NCI-H1694 treated with DMSO at 0.1 percent for 48 hours (cell line): ENCODE measurements at regions not wholly inside any gene's neighbourhood (a gene's known extent, or its start where the extent isn't known, plus 50 kb on each side); places are given as distances from the start of the nearest gene placed in this dataset.

Experiments used
- DNase-seq: peaks from one replicate; lab custom pipeline; 2025; lab: John Stamatoyannopoulos, UW

DNA sequence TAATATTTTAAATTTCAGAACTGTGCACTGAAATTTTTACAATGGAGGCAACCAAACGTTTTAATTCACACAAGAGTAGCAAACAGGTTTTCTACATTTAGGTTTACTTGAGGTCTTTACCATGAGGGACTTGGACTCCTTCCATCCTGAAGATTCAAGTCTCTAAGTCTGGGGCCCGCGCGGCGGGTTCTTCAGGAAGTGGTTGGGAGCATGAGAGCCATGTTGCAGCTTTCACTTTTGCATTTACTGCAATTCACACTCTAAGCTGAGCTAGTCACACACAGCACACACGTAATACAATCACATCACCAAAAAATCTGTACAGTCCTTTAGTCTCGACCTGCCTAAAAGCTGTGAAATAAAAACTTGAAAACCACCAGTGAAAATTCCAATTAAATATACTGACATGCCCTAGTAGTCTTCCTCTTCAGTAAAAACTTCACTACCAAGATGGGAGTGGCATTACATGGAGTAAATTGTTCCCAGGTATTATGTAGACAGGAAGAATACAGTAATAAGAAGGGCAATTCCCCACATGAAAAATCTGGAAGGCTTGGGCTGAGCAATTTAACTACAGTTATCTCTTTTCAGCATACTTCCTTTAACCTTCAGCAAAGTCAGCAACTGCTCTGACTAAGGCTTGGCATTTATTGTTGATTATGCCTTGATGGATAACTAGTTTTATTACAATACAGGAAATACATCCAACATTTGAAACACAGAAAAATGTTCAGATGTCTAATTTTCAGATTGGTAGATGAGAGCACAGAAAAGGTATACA is 571.1 kb upstream of the DIPK2B start:
- no peak for DNase-seq

- no peak for DNase-seq
Measured at GRCh38 chrX:45771114-45771513, 570.4 kb upstream of the DIPK2B start.

DNA sequence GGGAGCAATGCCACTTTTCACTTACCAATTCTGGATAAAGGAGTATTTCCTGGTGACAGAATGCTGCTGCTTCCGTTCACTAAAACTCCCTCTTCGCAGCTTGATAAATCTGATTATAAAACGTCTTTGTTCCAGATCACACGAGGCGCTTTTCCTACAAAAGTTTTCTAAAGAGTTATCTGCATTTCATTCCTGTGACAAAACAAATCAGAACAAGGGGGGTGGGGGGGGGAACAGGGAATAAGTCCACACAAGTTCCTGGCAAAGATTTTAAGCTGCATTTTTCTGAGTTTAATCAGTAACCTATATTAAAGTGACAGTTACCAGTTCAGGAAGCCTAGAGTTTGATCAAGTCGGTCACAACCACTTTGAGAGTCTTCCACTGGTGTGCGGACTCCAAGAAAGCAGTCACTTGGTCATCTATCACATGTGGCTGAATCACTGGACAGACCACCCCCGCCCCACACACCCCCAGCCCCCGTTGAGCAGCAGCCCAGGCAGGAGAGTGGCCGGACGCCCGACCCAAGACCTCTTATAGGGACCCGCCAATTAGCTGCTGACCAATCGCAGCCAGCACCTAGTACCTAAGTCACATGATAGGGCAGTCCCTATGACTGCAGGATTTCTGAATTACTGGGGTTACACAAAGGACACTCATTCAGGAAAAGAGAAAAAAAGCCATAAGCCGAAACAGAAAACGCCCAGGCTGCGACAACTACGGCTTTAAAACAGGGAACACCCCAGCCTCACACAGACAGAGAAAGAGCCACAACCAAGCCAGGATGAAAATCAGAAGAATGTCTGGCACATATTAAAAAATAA is 569.3 kb upstream of the DIPK2B start:
- DNase-seq, result no peak

DNA sequence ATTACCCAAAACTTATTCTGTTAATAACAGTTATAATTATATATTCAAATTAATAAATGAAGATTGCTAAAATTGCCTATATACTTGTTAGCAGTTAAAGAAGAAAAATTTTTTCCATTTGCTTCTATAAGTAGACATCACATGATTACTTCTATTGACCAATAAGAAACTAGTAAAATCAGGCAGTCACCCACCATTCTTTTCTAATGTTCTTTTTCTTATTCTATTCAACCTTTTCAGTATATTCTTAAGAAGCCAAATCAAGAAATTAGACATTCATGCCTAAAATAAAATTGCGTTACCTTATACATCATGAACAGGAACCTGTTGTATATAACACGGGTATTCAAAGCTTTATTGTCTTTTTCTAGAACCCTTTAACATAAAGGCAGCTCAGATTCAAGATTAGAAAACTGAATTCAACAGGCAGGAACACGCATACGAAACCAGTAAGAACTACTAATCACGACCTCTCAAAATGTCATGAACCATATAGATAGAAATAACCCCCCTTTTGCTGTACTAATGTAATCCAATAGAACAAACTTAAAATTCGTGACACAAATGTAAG is 568.1 kb upstream of the DIPK2B start:
- DNase-seq, result no peak

DNA sequence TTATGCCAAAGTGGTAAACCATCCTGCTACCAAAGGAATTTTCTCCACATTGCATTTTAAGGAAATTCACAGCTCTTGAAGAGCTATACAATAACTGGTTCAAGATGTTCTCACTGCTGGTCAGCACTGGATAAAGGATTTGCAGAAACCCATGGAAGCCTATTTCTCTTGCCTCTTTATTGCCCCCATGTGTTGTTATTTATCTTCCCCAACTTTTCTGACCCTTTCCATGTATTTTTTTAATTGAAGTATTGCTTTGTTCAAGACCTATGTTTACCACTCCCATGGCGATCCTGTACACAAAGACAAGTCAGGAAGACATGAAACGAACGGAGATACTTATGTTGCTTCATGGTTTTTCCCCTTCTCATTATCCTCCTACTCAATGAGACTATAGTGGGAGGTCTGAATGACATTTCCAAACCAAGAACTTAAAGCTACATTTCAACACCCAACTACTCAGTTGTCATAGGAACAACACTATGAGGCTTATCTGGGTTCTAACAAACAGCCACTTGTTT is 566.4 kb upstream of the DIPK2B start:
- DNase-seq, result no peak

GRCh38 chrX:45765767-45766166 is 565.1 kb upstream of the DIPK2B start:
- no peak for DNase-seq

- DNase-seq, result no peak
Measured at GRCh38 chrX:45765281-45765680, 564.6 kb upstream of the DIPK2B start.

DNA sequence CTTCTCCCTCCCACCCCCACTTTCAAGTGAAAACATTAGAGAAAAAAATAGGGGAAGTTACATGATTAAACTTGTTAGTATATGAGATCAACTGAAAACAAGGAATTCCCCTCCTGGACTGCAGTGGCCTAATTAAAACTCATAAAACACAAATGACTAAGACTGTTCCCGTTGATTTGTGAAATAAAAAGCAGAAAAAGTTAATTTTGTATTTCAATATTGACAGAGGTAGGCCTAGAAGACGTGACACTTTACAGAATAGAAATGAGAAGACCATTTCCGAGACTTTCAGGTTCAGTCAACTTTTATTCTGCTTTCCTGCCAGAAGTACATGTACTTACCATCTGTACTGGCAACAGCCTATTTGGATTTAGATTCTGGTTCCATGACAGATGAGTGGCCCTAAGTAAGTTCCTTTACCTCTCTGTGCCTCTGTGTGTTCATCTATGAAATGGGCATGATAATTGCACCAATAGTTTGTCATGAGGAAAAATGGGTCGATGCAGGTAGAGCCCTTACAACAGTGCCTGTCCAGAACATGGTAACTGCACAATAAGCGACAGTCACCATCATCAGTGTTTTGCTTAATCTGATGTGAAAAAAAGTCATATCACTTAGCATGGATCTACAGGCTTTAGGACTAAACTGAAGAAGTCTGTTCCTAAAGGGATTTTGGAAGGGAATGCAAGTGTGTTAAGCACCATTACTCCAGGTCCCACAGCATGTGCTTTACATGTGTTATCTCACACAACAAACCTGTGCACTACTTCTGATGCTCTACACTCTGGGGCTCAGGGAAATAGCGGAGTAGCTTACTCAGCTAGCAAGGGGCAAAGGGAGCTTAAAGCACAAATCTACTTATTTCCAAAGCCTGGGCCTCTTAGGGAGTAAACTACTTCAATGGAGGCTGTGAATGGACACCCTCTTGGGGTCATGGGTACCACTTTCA is 562.3 kb upstream of the DIPK2B start:
- DNase-seq, result no peak

GRCh38 chrX:45761920-45762319 is 561.2 kb upstream of the DIPK2B start:
- no peak for DNase-seq

DNA sequence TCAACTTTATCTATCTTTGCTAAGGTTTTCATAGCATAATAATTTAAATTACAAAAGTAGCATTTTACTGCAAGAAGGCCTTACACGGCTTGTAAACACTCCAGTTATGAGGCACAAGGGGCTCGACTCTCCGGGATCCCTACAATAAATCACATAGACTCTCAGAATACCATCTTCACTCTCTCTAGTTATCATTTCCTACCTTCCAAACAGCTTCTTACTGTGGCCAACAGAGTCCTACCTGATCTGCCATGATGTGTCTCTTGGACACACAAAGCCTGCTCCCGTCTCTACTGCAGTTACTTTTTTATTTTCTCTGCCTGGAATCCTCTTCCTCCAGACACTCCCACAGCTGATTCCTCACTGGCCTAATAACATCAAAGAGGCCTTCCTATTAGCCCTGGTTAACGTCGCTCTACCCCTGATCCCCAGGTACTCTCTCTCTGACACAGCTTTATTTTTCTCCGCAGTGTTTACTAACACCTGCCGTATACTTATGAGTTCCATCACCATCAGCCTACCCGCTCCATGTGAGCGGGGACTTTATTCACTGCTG is 559.6 kb upstream of the DIPK2B start:
- DNase-seq, result no peak

- no peak for DNase-seq
Measured at GRCh38 chrX:45758738-45759397, 558.2 kb upstream of the DIPK2B start.

DNA sequence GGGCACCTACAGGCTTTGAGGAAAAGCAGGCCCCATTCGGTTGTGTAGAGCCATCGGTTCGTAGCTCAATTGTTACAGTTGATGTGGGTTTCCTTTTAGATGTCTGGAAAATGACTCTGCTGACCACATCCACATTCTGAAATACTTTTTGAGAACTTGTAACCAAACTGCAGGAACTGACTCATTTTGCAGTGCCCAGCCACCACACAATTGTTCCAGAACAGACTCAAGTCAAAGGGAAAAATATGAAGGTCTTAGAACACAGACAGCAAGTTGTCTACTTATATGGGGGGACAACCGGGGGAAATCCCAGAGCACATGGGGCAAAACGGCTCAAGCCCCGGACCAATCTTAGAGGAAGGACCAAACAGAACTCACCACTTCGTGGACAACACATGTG is 557.6 kb upstream of the DIPK2B start:
- DNase-seq, result no peak

DNA sequence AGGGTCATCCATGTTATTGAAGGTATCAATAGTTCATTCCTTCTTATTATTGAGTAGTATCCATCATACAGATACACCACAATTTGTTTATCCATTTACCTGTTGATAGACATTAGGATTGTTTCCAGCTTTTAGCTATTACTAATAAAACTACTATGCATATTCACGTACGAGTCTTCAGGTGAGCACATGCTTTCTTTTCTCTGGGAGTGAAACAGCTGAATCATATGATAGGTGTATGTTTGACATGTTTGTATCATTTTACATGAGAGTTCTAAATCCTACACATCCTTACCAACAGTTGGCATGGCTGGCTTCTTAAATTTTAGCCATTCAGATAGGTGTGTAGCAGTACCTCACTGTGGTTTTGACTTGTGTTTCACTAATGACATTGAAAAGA is 556.6 kb upstream of the DIPK2B start:
- no peak for DNase-seq

DNA sequence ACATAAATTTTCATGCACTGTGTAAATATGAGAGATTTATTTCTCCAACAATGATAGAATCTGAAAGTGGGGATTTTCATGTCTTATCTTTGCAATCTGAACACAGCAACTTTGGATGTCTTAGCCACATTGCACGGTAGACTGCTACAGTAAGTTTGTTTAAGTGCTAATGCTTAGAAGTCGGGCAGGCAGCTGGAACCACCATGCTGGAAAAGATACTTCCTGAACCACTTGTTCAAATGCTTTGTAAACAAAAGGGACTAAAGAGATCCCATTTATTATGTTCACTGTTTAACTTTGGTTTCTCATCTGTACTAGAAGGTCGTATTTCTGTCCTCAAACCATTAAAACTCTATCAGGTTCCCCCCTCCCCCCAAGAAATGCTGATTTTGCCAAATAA is 555.9 kb upstream of the DIPK2B start:
- DNase-seq, result no peak

- DNase-seq, result no peak
Measured at GRCh38 chrX:45755703-45756102, 555.0 kb upstream of the DIPK2B start.

DNA sequence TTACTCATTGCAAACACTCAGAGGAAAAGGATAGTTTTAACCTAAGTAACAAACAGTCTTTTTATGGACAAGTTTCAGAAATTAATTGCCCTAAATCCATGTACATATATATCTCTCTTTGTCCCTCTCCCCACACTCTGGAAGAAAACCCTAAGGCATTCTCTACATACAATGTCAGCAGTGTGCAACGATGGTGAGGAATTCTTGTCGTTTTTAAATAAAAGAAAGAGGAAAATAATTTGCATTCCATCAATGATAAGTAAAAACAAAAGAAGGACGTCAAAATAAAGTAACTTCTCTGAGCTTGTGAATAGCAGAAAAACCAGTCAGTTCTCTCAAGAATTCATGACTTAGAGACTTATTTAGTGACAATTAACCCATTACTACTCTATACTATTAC is 550.5 kb upstream of the DIPK2B start:
- no peak for DNase-seq

DNA sequence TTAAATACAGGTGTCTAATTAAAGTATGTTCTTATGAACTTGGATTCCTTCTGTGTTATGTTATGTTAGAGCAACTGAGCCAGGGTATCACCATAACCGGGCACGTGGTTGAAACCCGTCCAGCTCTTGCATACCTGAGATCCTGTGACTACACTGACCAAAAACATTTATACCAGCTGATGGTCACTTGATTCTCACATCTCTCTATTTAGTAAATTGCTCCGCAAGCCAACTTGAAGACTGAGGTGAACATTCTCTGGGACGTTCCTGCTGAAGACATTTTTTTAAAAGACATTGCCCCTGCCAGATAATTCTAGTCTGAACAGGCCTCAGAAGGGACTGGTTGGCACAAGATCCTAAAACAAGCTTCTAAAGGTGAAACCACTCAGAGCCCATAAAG is 550.0 kb upstream of the DIPK2B start:
- DNase-seq, result no peak

DNA sequence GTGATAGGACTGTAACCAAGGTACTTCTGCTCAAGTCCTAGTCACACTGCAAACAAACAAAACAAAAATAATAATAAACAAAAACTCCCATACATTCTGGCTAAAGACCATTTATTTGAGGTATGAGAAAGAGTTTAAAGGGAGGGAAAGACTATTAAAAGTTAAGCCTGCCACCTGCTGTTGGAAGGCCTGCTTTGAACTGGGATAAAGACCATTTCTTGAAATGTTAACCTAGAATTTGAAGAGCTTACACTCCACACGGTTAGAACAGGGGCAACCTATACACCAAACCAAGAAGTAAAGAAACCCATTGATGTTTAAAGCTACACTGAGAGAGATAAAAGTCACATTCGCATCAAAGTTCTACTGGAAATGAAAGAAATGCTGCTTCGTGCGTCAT is 548.7 kb upstream of the DIPK2B start:
- no peak for DNase-seq

DNA sequence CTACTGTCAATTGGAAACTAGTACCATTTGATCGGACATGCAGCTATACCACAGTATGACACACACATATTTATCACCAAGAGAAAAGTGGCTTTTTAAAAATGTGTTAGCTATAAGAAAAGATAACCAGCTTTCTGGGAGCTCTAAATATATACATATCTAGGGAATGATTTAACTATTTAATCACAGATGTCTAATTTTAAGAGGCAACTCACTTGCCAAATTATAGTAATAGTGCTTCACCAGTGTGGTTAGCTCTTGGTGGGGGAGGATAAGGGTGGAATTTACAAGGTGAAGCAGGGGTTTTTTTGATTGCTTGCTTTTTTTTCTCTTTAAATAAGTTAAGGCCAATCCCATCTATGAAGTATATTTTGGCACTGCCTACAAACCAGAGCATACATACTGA is 547.7 kb upstream of the DIPK2B start:
- no peak for DNase-seq

DNA sequence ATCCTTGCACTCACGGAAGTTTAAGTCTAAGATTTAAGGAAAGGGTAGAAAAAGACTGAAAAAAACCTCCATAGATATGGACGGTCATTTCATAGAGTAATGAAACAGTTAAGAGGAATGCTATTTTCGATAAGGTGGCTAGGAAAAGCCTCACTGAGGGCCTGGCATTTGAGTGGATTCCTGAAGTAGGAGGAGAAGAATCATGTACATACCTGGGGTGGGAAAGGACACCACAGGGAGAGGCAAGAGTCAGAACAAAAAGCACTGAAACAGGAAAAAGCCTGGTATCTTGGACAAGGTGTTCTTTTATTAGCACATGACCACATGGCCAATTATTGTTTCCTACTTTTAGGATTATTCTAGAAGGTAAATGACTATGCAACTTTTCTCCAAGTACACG is 547.2 kb upstream of the DIPK2B start:
- DNase-seq, result no peak

GRCh38 chrX:45745479-45745878 is 544.8 kb upstream of the DIPK2B start:
- no peak for DNase-seq
